Prostate gland (tissue), 2 donors: ENCODE measurements at regions not wholly inside any gene's neighbourhood (a gene's known extent, or its start where the extent isn't known, plus 50 kb on each side); places are given as distances from the start of the nearest gene placed in this dataset.

Source experiments
- DNase-seq: peaks from one replicate; pipeline ENCODE4 v3.0.0-alpha.2; 2019; ENCODE audit warnings: low spot score
- H3K27ac ChIP-seq, 2 donors: fragments of 200-600 bp; sonication (generic); 2 replicates each; pipeline ENCODE4 v1.5.1; 2017 to 2019
- H3K27me3 ChIP-seq: fragments of 200-600 bp; sonication (generic); replicated peaks from 2 replicates; pipeline ENCODE4 v1.5.1; 2019; ENCODE audit not compliant: insufficient read depth
- H3K36me3 ChIP-seq, 2 donors: fragments of 200-600 bp; sonication (generic); 1 replicate in 1 of 2; 2 replicates in 1 of 2; pipeline versions ENCODE4 v1.5.1 to v1.8.1; 2017 to 2019
- H3K4me1 ChIP-seq: fragments of 200-600 bp; sonication (generic); replicated peaks from 2 replicates; pipeline ENCODE4 v1.5.1; 2019
- H3K4me3 ChIP-seq, 2 donors: fragments of 200-600 bp; sonication (generic); 2 replicates each; pipeline ENCODE4 v1.5.1; 2017 to 2019
- H3K9me3 ChIP-seq: fragments of 200-600 bp; sonication (generic); 2 replicates; pipeline ENCODE4 v1.5.1; 2017
- CTCF ChIP-seq, 4 experiments: fragments of 200-600 bp in 2 of 4; fragments of 450-650 bp in 2 of 4; sonication (generic) in 2 of 4; IDR thresholded peaks; 1 replicate in 3 of 4; 2 replicates in 1 of 4; pipeline ENCODE4 v1.5.1; 2016 to 2019; ENCODE audit warnings: antibody characterized with exemption in 4 of 4, mild to moderate bottlenecking in 2 of 4, moderate library complexity in 2 of 4
- POLR2A ChIP-seq: fragments of 450-650 bp; IDR thresholded peaks from one replicate; pipeline ENCODE4 v1.6.1; 2016; ENCODE audit warnings: antibody characterized with exemption, mild to moderate bottlenecking
- POLR2AphosphoS5 ChIP-seq: sonication (generic); formaldehyde crosslinking; IDR thresholded peaks from one replicate; pipeline ENCODE4 v1.6.1; 2017; ENCODE audit warnings: antibody characterized with exemption
- WGBS: methylation state at CpG from one replicate; pipeline ENCODE4 v1.1.5; 2018; 5-methylcytosine and 5-hydroxymethylcytosine counted together
- intact Hi-C: fragments of 100-400 bp; cut with DNase I; formaldehyde crosslinking; loops from one replicate; pipeline ENCODE4 v1.14.2; 2022

GRCh38 chr17:33945646-33946546, 309.2 kb upstream of the CCL2 start:
- no peaks in the 10 kb centered on the region for H3K9me3 ChIP-seq
- no peaks in the 10 kb centered on the region for H3K4me1 ChIP-seq
- DNase-seq = no peak
- 38% methylated on average over 6 of the region's 6 CpGs for WGBS
- no peaks in the 10 kb centered on the region for H3K36me3 ChIP-seq
- no peak for TF ChIP-seq POLR2AphosphoS5
- no peak for TF ChIP-seq POLR2A
- TF ChIP-seq CTCF (IDR thresholded peaks at IDR 0.05) = no peak
- H3K27ac ChIP-seq = no peak overlapping the region
- intact Hi-C loops = no loop called here
- no peaks in the 10 kb centered on the region for H3K27me3 ChIP-seq
- no peak overlapping the region for H3K4me3 ChIP-seq

GRCh38 chr17:33947762-33948161, 307.3 kb upstream of the CCL2 start:
- no peaks in the 10 kb centered on the region for H3K4me1 ChIP-seq
- no peaks in the 10 kb centered on the region for H3K9me3 ChIP-seq
- intact Hi-C loops = no loop called here
- no peak overlapping the region for H3K27ac ChIP-seq
- no peaks in the 10 kb centered on the region for H3K27me3 ChIP-seq
- no peak for DNase-seq
- no peaks in the 10 kb centered on the region for H3K36me3 ChIP-seq
- TF ChIP-seq POLR2AphosphoS5 (no peak), CTCF (IDR thresholded peaks at IDR 0.05) (no peak), POLR2A (no peak)
- no peak overlapping the region for H3K4me3 ChIP-seq

GRCh38 chr17:33948309-33948708, 306.8 kb upstream of the CCL2 start:
- DNase-seq = no peak
- intact Hi-C loops = no loop called here
- WGBS = 76% methylated on average over 7 of the region's 7 CpGs
- no peaks in the 10 kb centered on the region for H3K4me1 ChIP-seq
- H3K27ac ChIP-seq = no peak overlapping the region
- H3K27me3 ChIP-seq = no peaks in the 10 kb centered on the region
- H3K36me3 ChIP-seq = no peaks in the 10 kb centered on the region
- TF ChIP-seq POLR2AphosphoS5 (no peak), CTCF (IDR thresholded peaks at IDR 0.05) (no peak), POLR2A (no peak)
- H3K4me3 ChIP-seq = no peak overlapping the region
- no peaks in the 10 kb centered on the region for H3K9me3 ChIP-seq

GRCh38 chr17:33949100-33949499, 306.0 kb upstream of the CCL2 start:
- Histone ChIP-seq H3K9me3 (no peaks in the 10 kb centered on the region), H3K4me1 (no peaks in the 10 kb centered on the region), H3K4me3 (no peak overlapping the region), H3K36me3 (no peaks in the 10 kb centered on the region), H3K27ac (no peak overlapping the region), H3K27me3 (no peaks in the 10 kb centered on the region)
- TF ChIP-seq POLR2AphosphoS5 = no peak
- no peak for TF ChIP-seq POLR2A
- TF ChIP-seq CTCF (IDR thresholded peaks at IDR 0.05) = no peak
- intact Hi-C loops = no loop called here
- 55% methylated on average over 4 of the region's 4 CpGs for WGBS
- DNase-seq = no peak

GRCh38 chr17:33950061-33950460, 305.0 kb upstream of the CCL2 start:
- Histone ChIP-seq H3K27ac (no peak overlapping the region), H3K27me3 (no peaks in the 10 kb centered on the region), H3K4me3 (no peak overlapping the region), H3K9me3 (no peaks in the 10 kb centered on the region), H3K4me1 (no peaks in the 10 kb centered on the region), H3K36me3 (no peaks in the 10 kb centered on the region)
- 78% methylated on average over 6 of the region's 6 CpGs for WGBS
- no peak for DNase-seq
- no peak for TF ChIP-seq POLR2AphosphoS5
- no peak for TF ChIP-seq CTCF (IDR thresholded peaks at IDR 0.05)
- TF ChIP-seq POLR2A = no peak
- intact Hi-C loops = no loop called here
